ENCODE measurements at regions not wholly inside any gene's neighbourhood (a gene's known extent, or its start where the extent isn't known, plus 50 kb on each side); places are given as distances from the start of the nearest gene placed in this dataset.

- no peak overlapping the region for H3K4me3 ChIP-seq (ENCODE audit: control insufficient read depth in 2 of 3, extremely low read depth in 1 of 3, insufficient read depth in 2 of 3, low read depth in 1 of 3, low read length in 3 of 3)
- no peak overlapping the region for H3K9ac ChIP-seq (ENCODE audit: control insufficient read depth, extremely low read depth, insufficient read depth, low read length)
- TF ChIP-seq CTCF (optimal IDR thresholded peaks at IDR 0.05 in 1 of 3, IDR thresholded peaks at IDR 0.05 in 1 of 3, conservative IDR thresholded peaks at IDR 0.05 in 1 of 3; ENCODE audit: extremely low read depth in 1 of 3, insufficient read depth in 2 of 3, low read length in 3 of 3) (no peak), EZH2 (IDR thresholded peaks at IDR 0.05; ENCODE audit: low read length) (no peak)
- no peak overlapping the region for H3K27ac ChIP-seq (ENCODE audit: control insufficient read depth, insufficient read depth, low read length)
- no peaks in the 10 kb centered on the region for H3K79me2 ChIP-seq (ENCODE audit: control insufficient read depth, insufficient read depth, low read length)
- DNase-seq (ENCODE audit: low read depth, low spot score) (no peak), FAIRE-seq (no peak)
- H3K9me1 ChIP-seq (ENCODE audit: control insufficient read depth, extremely low read depth, insufficient read depth, low read length) = no peaks in the 10 kb centered on the region
- H3K9me3 ChIP-seq (ENCODE audit: control insufficient read depth, low read depth, low read length) = no peaks in the 10 kb centered on the region
- no peaks in the 10 kb centered on the region for H3K4me1 ChIP-seq (ENCODE audit: control insufficient read depth, extremely low read depth, insufficient read depth, low read length)
- dilution Hi-C loops (cut with MboI; ENCODE audit: extremely low pct_ligation_motif_present, low sequenced_read_pairs) = no loop called here
- H4K20me1 ChIP-seq (ENCODE audit: control insufficient read depth, extremely low read depth, insufficient read depth, low read length) = no peaks in the 10 kb centered on the region
- H3K27me3 ChIP-seq (ENCODE audit: control insufficient read depth, extremely low read depth, insufficient read depth, low read length) = no peaks in the 10 kb centered on the region
- no peaks in the 10 kb centered on the region for H3K36me3 ChIP-seq (ENCODE audit: control insufficient read depth in 2 of 2, extremely low read depth in 1 of 2, insufficient read depth in 2 of 2, low read length in 2 of 2)
- H2AFZ ChIP-seq (ENCODE audit: control insufficient read depth, low read length) = no peak overlapping the region
- H3K4me2 ChIP-seq (ENCODE audit: control insufficient read depth, extremely low read depth, insufficient read depth, low read depth, low read length) = no peak overlapping the region
Measured at GRCh38 chr4:13126976-13127910, 356.9 kb downstream of the RAB28 start.

DNA sequence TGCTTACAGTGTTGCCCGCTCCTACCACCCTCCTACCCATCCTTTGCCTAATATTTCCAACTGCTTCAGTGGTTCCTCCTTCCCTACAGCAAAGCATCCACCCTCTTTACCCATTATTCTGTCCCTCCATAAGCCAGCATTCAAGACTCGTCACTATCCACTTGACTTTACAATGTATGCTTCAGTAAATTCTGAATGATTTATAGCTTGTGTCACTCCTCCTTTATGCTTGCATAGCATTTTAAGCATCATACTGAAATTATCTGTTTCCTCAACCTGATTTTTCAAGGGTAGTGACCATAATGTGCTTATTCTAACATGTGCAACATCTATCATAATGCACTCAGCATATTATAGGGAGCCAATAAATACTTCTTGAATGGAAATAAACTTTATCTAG lies 365.5 kb downstream of the RAB28 start:
- Histone ChIP-seq H3K4me1 (ENCODE audit: control insufficient read depth, extremely low read depth, insufficient read depth, low read length) (no peaks in the 10 kb centered on the region), H3K36me3 (ENCODE audit: control insufficient read depth in 2 of 2, extremely low read depth in 1 of 2, insufficient read depth in 2 of 2, low read length in 2 of 2) (no peaks in the 10 kb centered on the region), H3K27ac (ENCODE audit: control insufficient read depth, insufficient read depth, low read length) (no peak overlapping the region), H3K9ac (ENCODE audit: control insufficient read depth, extremely low read depth, insufficient read depth, low read length) (no peak overlapping the region), H4K20me1 (ENCODE audit: control insufficient read depth, extremely low read depth, insufficient read depth, low read length) (no peaks in the 10 kb centered on the region), H3K9me3 (ENCODE audit: control insufficient read depth, low read depth, low read length) (no peaks in the 10 kb centered on the region), H3K4me2 (ENCODE audit: control insufficient read depth, extremely low read depth, insufficient read depth, low read depth, low read length) (no peak overlapping the region), H3K9me1 (ENCODE audit: control insufficient read depth, extremely low read depth, insufficient read depth, low read length) (no peaks in the 10 kb centered on the region), H3K27me3 (ENCODE audit: control insufficient read depth, extremely low read depth, insufficient read depth, low read length) (no peaks in the 10 kb centered on the region), H3K79me2 (ENCODE audit: control insufficient read depth, insufficient read depth, low read length) (no peaks in the 10 kb centered on the region), H3K4me3 (ENCODE audit: control insufficient read depth in 2 of 3, extremely low read depth in 1 of 3, insufficient read depth in 2 of 3, low read depth in 1 of 3, low read length in 3 of 3) (no peak overlapping the region), H2AFZ (ENCODE audit: control insufficient read depth, low read length) (no peak overlapping the region)
- no peak for TF ChIP-seq EZH2 (IDR thresholded peaks at IDR 0.05; ENCODE audit: low read length)
- TF ChIP-seq CTCF (optimal IDR thresholded peaks at IDR 0.05 in 1 of 3, IDR thresholded peaks at IDR 0.05 in 1 of 3, conservative IDR thresholded peaks at IDR 0.05 in 1 of 3; ENCODE audit: extremely low read depth in 1 of 3, insufficient read depth in 2 of 3, low read length in 3 of 3) = no peak
- dilution Hi-C loops (cut with MboI; ENCODE audit: extremely low pct_ligation_motif_present, low sequenced_read_pairs) = no loop called here
- DNase-seq (ENCODE audit: low read depth, low spot score) (no peak), FAIRE-seq (no peak)

All from keratinocyte (primary cell).